Left lung (tissue), 4 donors: ENCODE measurements at regions not wholly inside any gene's neighbourhood (a gene's known extent, or its start where the extent isn't known, plus 50 kb on each side); places are given as distances from the start of the nearest gene placed in this dataset.

Source experiments
- ATAC-seq: fragments of 200-7000 bp; cut with Tn5 transposase; one replicate; pipeline ENCODE4 v1.9.1; 2020; ENCODE audit warnings: moderate library complexity
- DNase-seq, 4 donors: peaks; one replicate each; pipeline ENCODE4 v3.0.0-alpha.2; 2013 to 2020
- H3K27ac ChIP-seq, 2 donors: fragments of 200-600 bp; sonication (generic) in 1 of 2; one replicate each; pipeline versions ENCODE4 v1.5.0 to v1.8.0; 2020 to 2021
- H3K27me3 ChIP-seq, 2 donors: fragments of 200-600 bp; sonication (generic) in 1 of 2; one replicate each; pipeline versions ENCODE4 v1.5.0 to v1.8.0; 2020 to 2021
- H3K36me3 ChIP-seq, 2 donors: fragments of 200-600 bp; sonication (generic) in 1 of 2; one replicate each; pipeline versions ENCODE4 v1.5.0 to v1.8.0; 2020 to 2021
- H3K4me1 ChIP-seq, 2 donors: fragments of 200-600 bp; one replicate each; pipeline ENCODE4 v1.8.0; 2021
- H3K4me3 ChIP-seq, 2 donors: fragments of 200-600 bp; sonication (generic) in 1 of 2; one replicate each; pipeline versions ENCODE4 v1.5.0 to v1.8.0; 2020 to 2021; ENCODE audit warnings: mild to moderate bottlenecking in 1 of 2
- H3K9me3 ChIP-seq, 2 donors: fragments of 200-600 bp; sonication (generic) in 1 of 2; one replicate each; pipeline versions ENCODE4 v1.5.0 to v1.8.0; 2020 to 2021
- intact Hi-C, 2 donors: fragments of 100-400 bp; cut with DNase I; formaldehyde crosslinking; loops; one replicate each; pipeline versions ENCODE4 v1.11.2 to v1.14.2; 2022
- TF ChIP-seq, protein P1 (sequence below), 2 donors: fragments of 200-600 bp; sonication (generic) in 1 of 2; IDR thresholded peaks; one replicate each; pipeline versions ENCODE4 v1.5.0 to v1.8.0; 2021; ENCODE audit warnings: antibody characterized with exemption in 2 of 2
- donor health status: DM: no; HTN: yes; CAD: no.
- donor health status: DM: no; HTN: no; CAD: no.

DNA sequence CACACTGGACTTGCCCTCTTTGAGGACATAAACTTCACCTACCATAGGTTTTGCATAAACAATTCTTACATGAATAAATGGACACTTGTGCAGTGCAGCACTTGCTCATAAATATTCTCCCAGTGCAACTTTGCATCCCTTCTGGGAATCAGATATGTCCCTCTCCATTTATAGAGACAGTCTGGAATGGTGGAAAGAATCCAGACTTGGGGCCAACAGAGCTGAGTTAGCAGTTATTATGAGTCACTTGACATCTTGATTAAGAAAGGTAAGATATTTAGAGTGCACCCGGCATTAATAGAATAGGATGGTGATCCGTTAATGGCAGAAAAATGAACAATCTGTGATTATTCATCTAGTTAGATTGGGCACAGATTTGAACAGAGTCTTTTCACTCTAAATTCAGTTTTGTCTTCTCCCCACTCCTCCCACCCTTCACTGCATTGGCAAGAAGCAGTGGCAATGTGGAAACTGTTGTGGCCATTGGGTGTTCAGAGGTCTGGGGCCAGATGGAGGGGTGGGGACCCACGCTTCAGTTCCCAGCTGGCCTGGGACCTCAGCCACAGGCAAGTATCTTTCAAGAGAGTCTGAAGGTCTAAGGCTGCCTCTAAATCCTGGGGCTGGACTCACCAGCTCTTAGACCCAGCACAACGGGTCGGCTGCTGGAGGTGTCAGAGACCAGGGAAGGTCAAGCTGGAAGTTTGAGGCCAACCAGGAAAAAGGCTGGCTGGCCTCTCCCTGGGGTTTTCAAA is 58.9 kb upstream of the KY start:
- ATAC-seq (peak; percentile 21), DNase-seq (no peak)
- Histone ChIP-seq H3K27ac (no peak overlapping the region), H3K4me1 (no peaks in the 10 kb centered on the region), H3K9me3 (no peaks in the 10 kb centered on the region), H3K36me3 (no peaks in the 10 kb centered on the region), H3K4me3 (no peak overlapping the region), H3K27me3 (no peaks in the 10 kb centered on the region)
- intact Hi-C loops, result no loop called here
- TF ChIP-seq, protein P1, sequence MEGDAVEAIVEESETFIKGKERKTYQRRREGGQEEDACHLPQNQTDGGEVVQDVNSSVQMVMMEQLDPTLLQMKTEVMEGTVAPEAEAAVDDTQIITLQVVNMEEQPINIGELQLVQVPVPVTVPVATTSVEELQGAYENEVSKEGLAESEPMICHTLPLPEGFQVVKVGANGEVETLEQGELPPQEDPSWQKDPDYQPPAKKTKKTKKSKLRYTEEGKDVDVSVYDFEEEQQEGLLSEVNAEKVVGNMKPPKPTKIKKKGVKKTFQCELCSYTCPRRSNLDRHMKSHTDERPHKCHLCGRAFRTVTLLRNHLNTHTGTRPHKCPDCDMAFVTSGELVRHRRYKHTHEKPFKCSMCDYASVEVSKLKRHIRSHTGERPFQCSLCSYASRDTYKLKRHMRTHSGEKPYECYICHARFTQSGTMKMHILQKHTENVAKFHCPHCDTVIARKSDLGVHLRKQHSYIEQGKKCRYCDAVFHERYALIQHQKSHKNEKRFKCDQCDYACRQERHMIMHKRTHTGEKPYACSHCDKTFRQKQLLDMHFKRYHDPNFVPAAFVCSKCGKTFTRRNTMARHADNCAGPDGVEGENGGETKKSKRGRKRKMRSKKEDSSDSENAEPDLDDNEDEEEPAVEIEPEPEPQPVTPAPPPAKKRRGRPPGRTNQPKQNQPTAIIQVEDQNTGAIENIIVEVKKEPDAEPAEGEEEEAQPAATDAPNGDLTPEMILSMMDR (IDR thresholded peaks at IDR 0.05), result no peak

DNA sequence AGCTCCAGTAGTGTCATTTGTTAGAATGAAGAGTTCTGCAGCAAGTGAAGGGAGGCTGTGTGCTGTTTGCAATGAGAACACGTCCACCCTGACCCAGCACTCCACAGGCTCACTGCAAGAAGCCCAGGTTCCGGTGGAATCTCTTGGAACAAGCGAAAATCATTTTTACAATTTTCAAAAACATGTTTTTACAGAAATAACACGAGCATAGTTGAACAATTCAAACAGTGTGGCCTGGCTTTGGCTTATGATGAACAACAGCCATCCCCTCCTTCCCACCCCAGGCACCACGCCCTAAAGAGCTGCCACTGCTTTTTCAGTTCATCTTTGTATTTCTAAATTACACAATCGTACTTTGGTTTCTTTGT is 59.5 kb upstream of the KY start:
- no peaks in the 10 kb centered on the region for H3K27me3 ChIP-seq
- intact Hi-C loops, result no loop called here
- ATAC-seq (no peak), DNase-seq (no peak)
- no peaks in the 10 kb centered on the region for H3K9me3 ChIP-seq
- no peak overlapping the region for H3K4me3 ChIP-seq
- no peaks in the 10 kb centered on the region for H3K36me3 ChIP-seq
- TF ChIP-seq, protein P1 (IDR thresholded peaks at IDR 0.05), result no peak
- H3K4me1 ChIP-seq, result no peaks in the 10 kb centered on the region
- no peak overlapping the region for H3K27ac ChIP-seq

DNA sequence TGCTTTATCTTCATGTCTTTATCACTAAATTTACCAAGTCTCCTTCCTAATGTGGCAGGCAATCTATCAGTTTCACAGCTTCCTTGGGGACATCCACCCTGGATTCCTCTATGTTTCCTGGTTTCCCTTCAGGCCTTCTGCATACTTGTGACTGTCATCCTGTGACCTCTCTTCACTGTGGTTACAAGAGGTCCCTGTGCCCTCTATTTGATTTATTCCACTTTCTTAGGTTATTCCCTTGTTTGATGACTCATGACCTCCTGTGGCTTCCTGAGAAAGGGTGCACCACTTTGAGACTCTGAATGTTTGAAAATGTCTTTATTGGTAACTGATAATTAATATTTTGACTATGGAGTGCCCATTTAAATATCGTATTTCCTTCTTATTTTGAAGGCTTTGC is 60.5 kb upstream of the KY start:
- Histone ChIP-seq H3K27ac (no peak overlapping the region), H3K9me3 (no peaks in the 10 kb centered on the region), H3K27me3 (no peaks in the 10 kb centered on the region), H3K36me3 (no peaks in the 10 kb centered on the region), H3K4me1 (no peaks in the 10 kb centered on the region), H3K4me3 (no peak overlapping the region)
- DNase-seq (no peak), ATAC-seq (no peak)
- intact Hi-C loops, result no loop called here
- TF ChIP-seq, protein P1 (IDR thresholded peaks at IDR 0.05), result no peak

DNA sequence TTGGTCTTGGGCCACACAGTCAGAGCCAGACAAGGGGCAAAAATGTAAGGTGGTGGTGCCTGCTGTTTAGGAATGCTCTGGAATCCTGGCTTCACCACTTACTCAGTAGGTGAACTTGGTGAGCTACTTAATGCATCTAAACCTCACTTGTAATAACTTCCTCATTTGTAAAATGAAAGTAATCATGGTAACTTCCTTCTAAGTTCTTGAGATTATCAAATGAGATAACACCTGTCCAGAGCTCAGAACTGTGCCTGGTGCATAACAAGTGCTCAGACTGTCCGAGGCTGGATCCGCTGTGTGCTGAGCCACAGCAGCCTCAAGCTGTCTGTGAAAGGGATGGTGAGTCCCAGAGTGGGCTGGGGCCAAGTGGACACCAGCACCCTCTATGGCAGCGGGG is 62.8 kb upstream of the KY start:
- intact Hi-C loops, result no loop called here
- TF ChIP-seq, protein P1 (IDR thresholded peaks at IDR 0.05), result no peak
- no peak for ATAC-seq

DNA sequence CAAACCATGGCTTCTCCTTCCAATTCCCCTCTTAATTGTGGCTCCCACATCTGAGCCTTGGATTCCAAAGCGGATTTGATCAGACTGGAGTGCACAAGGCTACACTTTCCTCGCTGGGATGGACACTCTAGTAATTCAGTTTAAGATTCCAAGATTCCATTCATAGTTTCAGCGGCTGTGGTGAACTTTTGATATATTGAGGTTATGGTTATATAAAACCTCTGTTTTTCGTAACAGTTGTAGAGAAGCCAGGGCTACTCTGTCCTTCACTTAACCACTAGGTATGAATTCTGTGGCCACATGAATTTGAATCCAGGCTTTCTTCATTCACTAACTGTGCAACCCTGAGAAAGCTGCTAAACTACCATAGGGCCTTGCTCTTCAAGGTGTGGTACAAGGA is 67.9 kb upstream of the KY start:
- Histone ChIP-seq H3K27me3 (no peaks in the 10 kb centered on the region), H3K9me3 (no peaks in the 10 kb centered on the region), H3K27ac (no peak overlapping the region), H3K36me3 (no peaks in the 10 kb centered on the region), H3K4me3 (no peak overlapping the region), H3K4me1 (no peaks in the 10 kb centered on the region)
- intact Hi-C loops, result no loop called here
- ATAC-seq (no peak), DNase-seq (no peak)
- TF ChIP-seq, protein P1 (IDR thresholded peaks at IDR 0.05), result no peak

More for the DNA sequence above, 62.8 kb upstream of the KY start:
- Histone ChIP-seq H3K4me1 (no peaks in the 10 kb centered on the region), H3K36me3 (no peaks in the 10 kb centered on the region), H3K9me3 (no peaks in the 10 kb centered on the region), H3K27me3 (no peaks in the 10 kb centered on the region), H3K27ac (no peak overlapping the region), H3K4me3 (no peak overlapping the region)
- no peak for DNase-seq
